ENCODE measurements at regions not wholly inside any gene's neighbourhood (a gene's known extent, or its start where the extent isn't known, plus 50 kb on each side); places are given as distances from the start of the nearest gene placed in this dataset.
"Not testable (repeated sequence)": the region's sequence is repeated elsewhere in the genome, so short reads cannot be mapped to it uniquely, and the experiment has no call there.

- no peak overlapping the region for H3K9ac ChIP-seq (ENCODE audit: low read length)
- no peaks in the 10 kb centered on the region for H3K27me3 ChIP-seq (replicated peaks; ENCODE audit: control insufficient read depth, insufficient read depth, low read length)
- peaks cover 17% of the 10 kb centered on the region for H3K9me3 ChIP-seq (ENCODE audit: control insufficient read depth, low read length)
- no peak overlapping the region for H3K4me3 ChIP-seq (ENCODE audit: low read length)
- H3K36me3 ChIP-seq (ENCODE audit: control insufficient read depth, insufficient read depth, low read length, severe bottlenecking), result no peaks in the 10 kb centered on the region
- no peaks in the 10 kb centered on the region for H3K4me1 ChIP-seq (ENCODE audit: control insufficient read depth, insufficient read depth, low read length)
- DNase-seq (ENCODE audit: low read depth), result no peak
Measured at GRCh38 chr2:125224188-125224587, 1199.1 kb downstream of the CNTNAP5 start.

GRCh38 chr2:125224830-125225229 is 1199.7 kb downstream of the CNTNAP5 start:
- DNase-seq (ENCODE audit: low read depth), result no peak
- H3K9ac ChIP-seq (ENCODE audit: low read length), result no peak overlapping the region
- H3K36me3 ChIP-seq (ENCODE audit: control insufficient read depth, insufficient read depth, low read length, severe bottlenecking), result no peaks in the 10 kb centered on the region
- no peaks in the 10 kb centered on the region for H3K27me3 ChIP-seq (replicated peaks; ENCODE audit: control insufficient read depth, insufficient read depth, low read length)
- peaks cover 14% of the 10 kb centered on the region for H3K9me3 ChIP-seq (ENCODE audit: control insufficient read depth, low read length)
- no peak overlapping the region for H3K4me3 ChIP-seq (ENCODE audit: low read length)
- H3K4me1 ChIP-seq (ENCODE audit: control insufficient read depth, insufficient read depth, low read length), result no peaks in the 10 kb centered on the region

DNA sequence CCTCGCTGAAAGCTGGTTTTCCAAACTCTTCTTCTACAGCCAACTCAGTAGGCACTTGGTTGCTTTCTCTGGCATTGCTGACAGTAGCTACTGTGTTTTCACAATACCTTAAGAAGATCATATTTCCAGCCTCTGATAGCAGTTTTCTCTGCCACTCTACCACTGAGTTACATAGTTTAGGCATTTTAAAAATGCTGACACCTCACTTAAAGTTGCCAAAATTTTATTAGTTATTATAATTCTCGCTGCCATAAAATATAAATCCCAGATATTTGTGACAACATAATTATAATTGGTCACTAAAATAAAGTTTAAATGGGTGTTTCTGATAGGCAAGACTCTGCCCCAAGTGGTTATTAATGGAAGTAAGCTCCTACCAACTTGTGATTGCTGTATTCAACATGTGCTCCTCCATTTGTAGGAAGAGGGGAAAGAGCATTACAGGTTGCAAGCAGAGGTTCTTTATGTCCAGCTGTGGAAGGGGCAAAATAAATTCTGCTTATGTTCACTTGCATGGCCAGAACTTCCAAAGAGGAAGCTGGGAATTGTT is 1202.8 kb downstream of the CNTNAP5 start:
- Histone ChIP-seq H3K4me3 (ENCODE audit: low read length) (no peak overlapping the region), H3K36me3 (ENCODE audit: control insufficient read depth, insufficient read depth, low read length, severe bottlenecking) (no peaks in the 10 kb centered on the region), H3K9me3 (ENCODE audit: control insufficient read depth, low read length) (peaks cover 3% of the 10 kb centered on the region), H3K27me3 (replicated peaks; ENCODE audit: control insufficient read depth, insufficient read depth, low read length) (no peaks in the 10 kb centered on the region), H3K4me1 (ENCODE audit: control insufficient read depth, insufficient read depth, low read length) (no peaks in the 10 kb centered on the region), H3K9ac (ENCODE audit: low read length) (no peak overlapping the region)
- DNase-seq (ENCODE audit: low read depth), result no peak

- H3K4me3 ChIP-seq (ENCODE audit: low read length), result no peak overlapping the region
- no peaks in the 10 kb centered on the region for H3K9me3 ChIP-seq (ENCODE audit: control insufficient read depth, low read length)
- H3K36me3 ChIP-seq (ENCODE audit: control insufficient read depth, insufficient read depth, low read length, severe bottlenecking), result no peaks in the 10 kb centered on the region
- no peaks in the 10 kb centered on the region for H3K27me3 ChIP-seq (replicated peaks; ENCODE audit: control insufficient read depth, insufficient read depth, low read length)
- H3K9ac ChIP-seq (ENCODE audit: low read length), result no peak overlapping the region
- no peak for DNase-seq (ENCODE audit: low read depth)
- H3K4me1 ChIP-seq (ENCODE audit: control insufficient read depth, insufficient read depth, low read length), result no peaks in the 10 kb centered on the region
Measured at GRCh38 chr2:125240870-125241269, 1215.8 kb downstream of the CNTNAP5 start.

- Histone ChIP-seq H3K9me3 (ENCODE audit: control insufficient read depth, low read length) (no peaks in the 10 kb centered on the region), H3K36me3 (ENCODE audit: control insufficient read depth, insufficient read depth, low read length, severe bottlenecking) (no peaks in the 10 kb centered on the region), H3K4me1 (ENCODE audit: control insufficient read depth, insufficient read depth, low read length) (no peaks in the 10 kb centered on the region), H3K4me3 (ENCODE audit: low read length) (no peak overlapping the region), H3K9ac (ENCODE audit: low read length) (no peak overlapping the region), H3K27me3 (replicated peaks; ENCODE audit: control insufficient read depth, insufficient read depth, low read length) (no peaks in the 10 kb centered on the region)
- no peak for DNase-seq (ENCODE audit: low read depth)
Measured at GRCh38 chr2:125243074-125243473, 1218.0 kb downstream of the CNTNAP5 start.

DNA sequence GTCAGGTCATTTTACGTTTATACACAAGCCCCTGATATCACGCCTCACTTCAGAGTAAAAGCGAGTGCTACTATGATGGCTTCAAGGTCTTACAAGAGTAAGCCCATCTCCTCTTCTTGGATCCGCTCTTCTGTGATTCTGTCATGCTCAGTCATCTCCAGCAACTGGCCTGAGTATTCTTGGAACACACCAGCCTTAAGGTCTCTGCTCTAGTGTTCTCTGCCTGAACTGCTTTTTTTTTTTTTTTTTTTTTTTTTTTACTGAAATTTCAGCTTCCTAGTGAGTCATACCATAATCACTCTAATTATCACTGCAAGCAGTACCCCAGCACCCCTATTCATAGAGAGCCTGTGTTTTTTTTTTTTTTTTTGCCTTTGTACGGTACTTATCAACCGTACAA is 1228.9 kb downstream of the CNTNAP5 start:
- Histone ChIP-seq H3K9ac (ENCODE audit: low read length) (no peak overlapping the region), H3K4me3 (ENCODE audit: low read length) (no peak overlapping the region), H3K27me3 (replicated peaks; ENCODE audit: control insufficient read depth, insufficient read depth, low read length) (no peaks in the 10 kb centered on the region), H3K36me3 (ENCODE audit: control insufficient read depth, insufficient read depth, low read length, severe bottlenecking) (no peaks in the 10 kb centered on the region), H3K4me1 (ENCODE audit: control insufficient read depth, insufficient read depth, low read length) (no peaks in the 10 kb centered on the region), H3K9me3 (ENCODE audit: control insufficient read depth, low read length) (no peaks in the 10 kb centered on the region)
- no peak for DNase-seq (ENCODE audit: low read depth)

GRCh38 chr2:125259451-125259850 is 1234.4 kb downstream of the CNTNAP5 start:
- Histone ChIP-seq H3K27me3 (replicated peaks; ENCODE audit: control insufficient read depth, insufficient read depth, low read length) (no peaks in the 10 kb centered on the region), H3K4me3 (ENCODE audit: low read length) (no peak overlapping the region), H3K36me3 (ENCODE audit: control insufficient read depth, insufficient read depth, low read length, severe bottlenecking) (no peaks in the 10 kb centered on the region), H3K9ac (ENCODE audit: low read length) (no peak overlapping the region), H3K4me1 (ENCODE audit: control insufficient read depth, insufficient read depth, low read length) (no peaks in the 10 kb centered on the region), H3K9me3 (ENCODE audit: control insufficient read depth, low read length) (no peaks in the 10 kb centered on the region)
- DNase-seq (ENCODE audit: low read depth), result no peak

DNA sequence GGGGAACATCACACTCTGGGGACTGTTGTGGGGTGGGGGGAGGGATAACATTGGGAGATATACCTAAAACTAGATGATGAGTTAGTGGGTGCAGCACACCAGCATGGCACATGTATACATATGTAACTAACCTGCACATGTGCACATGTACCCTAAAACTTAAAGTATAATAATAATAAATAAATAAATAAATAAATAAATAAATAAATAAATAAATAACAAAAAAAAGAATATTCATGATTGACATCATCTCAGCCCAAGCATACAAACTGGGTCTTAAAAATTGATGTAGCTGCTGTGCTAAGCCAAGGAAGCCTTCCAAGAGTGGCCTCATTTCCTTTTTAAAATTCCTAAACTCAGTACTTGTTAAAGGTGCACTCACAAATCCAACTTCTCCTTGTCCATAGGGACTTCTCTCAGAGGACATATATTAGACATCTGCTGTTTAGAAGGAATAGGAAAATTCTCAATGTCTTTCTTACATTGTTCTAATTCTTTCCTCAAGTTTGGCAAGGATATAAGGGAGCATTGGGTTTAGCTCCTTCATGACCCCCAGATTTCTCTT is 1235.4 kb downstream of the CNTNAP5 start:
- H3K27me3 ChIP-seq (replicated peaks; ENCODE audit: control insufficient read depth, insufficient read depth, low read length); H3K9me3 ChIP-seq (ENCODE audit: control insufficient read depth, low read length); H3K36me3 ChIP-seq (ENCODE audit: control insufficient read depth, insufficient read depth, low read length, severe bottlenecking); H3K4me1 ChIP-seq (ENCODE audit: control insufficient read depth, insufficient read depth, low read length); H3K9ac ChIP-seq (ENCODE audit: low read length); DNase-seq (ENCODE audit: low read depth); H3K4me3 ChIP-seq (ENCODE audit: low read length): not testable (repeated sequence)

DNA sequence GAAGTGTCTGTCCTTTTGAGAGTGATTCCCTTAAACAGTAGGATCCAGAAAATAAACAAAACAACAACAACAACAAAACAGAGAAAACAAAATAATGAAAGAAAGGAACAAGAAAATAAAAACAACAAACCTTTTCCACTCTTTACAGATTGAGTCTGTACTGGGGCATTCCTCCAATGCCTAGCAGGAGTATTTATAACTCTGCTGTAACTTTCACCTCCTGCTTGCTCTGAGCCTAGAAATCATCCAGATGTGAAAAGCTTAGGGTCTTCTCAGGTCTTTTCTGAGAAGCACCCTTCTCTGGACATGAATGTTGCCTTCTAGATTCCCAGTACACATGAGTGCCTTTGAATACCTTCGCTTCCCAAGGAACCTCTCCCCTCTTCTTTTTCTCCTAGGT is 1239.4 kb downstream of the CNTNAP5 start:
- no peaks in the 10 kb centered on the region for H3K36me3 ChIP-seq (ENCODE audit: control insufficient read depth, insufficient read depth, low read length, severe bottlenecking)
- no peaks in the 10 kb centered on the region for H3K9me3 ChIP-seq (ENCODE audit: control insufficient read depth, low read length)
- H3K4me3 ChIP-seq (ENCODE audit: low read length), result no peak overlapping the region
- no peaks in the 10 kb centered on the region for H3K4me1 ChIP-seq (ENCODE audit: control insufficient read depth, insufficient read depth, low read length)
- DNase-seq (ENCODE audit: low read depth), result no peak
- H3K9ac ChIP-seq (ENCODE audit: low read length), result no peak overlapping the region
- no peaks in the 10 kb centered on the region for H3K27me3 ChIP-seq (replicated peaks; ENCODE audit: control insufficient read depth, insufficient read depth, low read length)

DNA sequence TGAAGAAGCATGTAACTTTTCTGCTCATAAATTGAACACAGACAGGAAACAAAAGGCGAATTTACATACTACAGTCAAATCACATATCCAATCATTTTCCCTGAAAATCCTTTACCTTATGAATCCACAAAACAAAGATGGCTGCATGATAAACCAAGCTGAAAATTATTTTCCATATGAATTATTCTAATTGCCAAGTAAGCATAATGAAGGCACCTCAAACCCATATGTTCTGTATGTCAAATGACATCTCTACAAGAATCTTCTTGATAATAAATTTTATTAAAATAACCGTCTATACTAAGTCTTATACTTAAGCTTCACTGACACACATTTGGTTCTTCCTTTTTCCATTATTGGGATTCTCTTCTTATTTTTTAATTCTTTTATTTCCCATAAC is 1242.6 kb downstream of the CNTNAP5 start:
- H3K4me3 ChIP-seq (ENCODE audit: low read length), result no peak overlapping the region
- H3K9ac ChIP-seq (ENCODE audit: low read length), result no peak overlapping the region
- H3K9me3 ChIP-seq (ENCODE audit: control insufficient read depth, low read length), result no peaks in the 10 kb centered on the region
- no peaks in the 10 kb centered on the region for H3K36me3 ChIP-seq (ENCODE audit: control insufficient read depth, insufficient read depth, low read length, severe bottlenecking)
- no peaks in the 10 kb centered on the region for H3K27me3 ChIP-seq (replicated peaks; ENCODE audit: control insufficient read depth, insufficient read depth, low read length)
- DNase-seq (ENCODE audit: low read depth), result no peak
- no peaks in the 10 kb centered on the region for H3K4me1 ChIP-seq (ENCODE audit: control insufficient read depth, insufficient read depth, low read length)

GRCh38 chr2:125272651-125273050 is 1247.6 kb downstream of the CNTNAP5 start:
- Histone ChIP-seq H3K4me3 (ENCODE audit: low read length) (no peak overlapping the region), H3K9ac (ENCODE audit: low read length) (no peak overlapping the region), H3K36me3 (ENCODE audit: control insufficient read depth, insufficient read depth, low read length, severe bottlenecking) (no peaks in the 10 kb centered on the region), H3K4me1 (ENCODE audit: control insufficient read depth, insufficient read depth, low read length) (no peaks in the 10 kb centered on the region), H3K27me3 (replicated peaks; ENCODE audit: control insufficient read depth, insufficient read depth, low read length) (no peaks in the 10 kb centered on the region), H3K9me3 (ENCODE audit: control insufficient read depth, low read length) (no peaks in the 10 kb centered on the region)
- no peak for DNase-seq (ENCODE audit: low read depth)

GRCh38 chr2:125274718-125275117 is 1249.6 kb downstream of the CNTNAP5 start:
- Histone ChIP-seq H3K4me3 (ENCODE audit: low read length) (no peak overlapping the region), H3K4me1 (ENCODE audit: control insufficient read depth, insufficient read depth, low read length) (no peaks in the 10 kb centered on the region), H3K9me3 (ENCODE audit: control insufficient read depth, low read length) (no peaks in the 10 kb centered on the region), H3K9ac (ENCODE audit: low read length) (no peak overlapping the region), H3K36me3 (ENCODE audit: control insufficient read depth, insufficient read depth, low read length, severe bottlenecking) (no peaks in the 10 kb centered on the region), H3K27me3 (replicated peaks; ENCODE audit: control insufficient read depth, insufficient read depth, low read length) (no peaks in the 10 kb centered on the region)
- no peak for DNase-seq (ENCODE audit: low read depth)

Measured in adipocyte (in vitro differentiated cells).